Activated CD4-positive, alpha-beta T cell treated with anti-CD3 and anti-CD28 coated beads, Interleukin-2, amount 50 U/mL, for 1 hour (primary cell): ENCODE measurements at regions not wholly inside any gene's neighbourhood (a gene's known extent, or its start where the extent isn't known, plus 50 kb on each side); places are given as distances from the start of the nearest gene placed in this dataset.

Source experiments
- DNase-seq: peaks from one replicate; pipeline ENCODE4 v3.0.0-alpha.2; 2020

GRCh38 chr21:41086569-41086968, 81.4 kb upstream of the BACE2 start:
- no peak for DNase-seq

GRCh38 chr21:41090981-41091380, 77.0 kb upstream of the BACE2 start:
- DNase-seq: no peak

- no peak for DNase-seq
Observed at GRCh38 chr21:41091616-41092015, 76.3 kb upstream of the BACE2 start.

DNA sequence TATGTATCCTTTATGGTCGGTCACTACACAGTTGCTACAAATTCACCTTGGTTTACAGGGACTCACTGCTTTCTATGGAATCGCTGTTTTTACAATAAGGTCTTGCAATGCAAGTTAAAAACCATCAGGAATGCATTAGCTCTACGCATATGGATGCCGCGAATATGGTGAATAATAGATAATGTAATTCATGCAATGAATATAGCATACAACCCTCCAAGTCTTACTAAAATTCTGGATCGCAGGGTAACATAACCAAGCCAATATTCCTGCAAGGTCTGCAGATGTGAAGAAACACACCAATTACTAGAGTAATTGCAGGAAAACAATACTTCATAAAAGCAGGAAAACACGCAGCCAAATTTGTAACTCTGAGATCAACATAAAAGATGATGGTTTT, 75.6 kb upstream of the BACE2 start:
- DNase-seq: no peak

DNA sequence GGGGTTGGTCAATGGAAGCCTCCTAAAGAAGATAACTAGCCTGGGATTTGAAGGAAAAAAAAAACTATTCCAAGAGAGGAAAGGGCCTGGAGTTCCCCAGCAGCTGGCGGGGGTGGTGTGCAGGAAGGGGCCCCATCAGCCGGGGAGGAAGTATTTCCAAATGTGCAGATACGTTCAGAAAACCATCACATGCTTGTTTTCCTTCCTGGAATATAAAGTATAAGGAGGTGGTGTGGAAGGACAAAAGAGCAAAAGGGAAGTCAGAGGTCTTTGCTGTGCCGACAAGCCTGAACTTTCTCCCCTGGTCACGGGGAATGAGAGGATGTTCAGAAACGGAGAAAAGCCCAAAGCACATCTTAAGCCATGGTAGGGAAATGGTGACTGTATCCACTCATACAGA, 72.0 kb upstream of the BACE2 start:
- DNase-seq: no peak

GRCh38 chr21:41098076-41098475, 69.9 kb upstream of the BACE2 start:
- DNase-seq: no peak

GRCh38 chr21:41098481-41099042, 69.4 kb upstream of the BACE2 start:
- no peak for DNase-seq

DNA sequence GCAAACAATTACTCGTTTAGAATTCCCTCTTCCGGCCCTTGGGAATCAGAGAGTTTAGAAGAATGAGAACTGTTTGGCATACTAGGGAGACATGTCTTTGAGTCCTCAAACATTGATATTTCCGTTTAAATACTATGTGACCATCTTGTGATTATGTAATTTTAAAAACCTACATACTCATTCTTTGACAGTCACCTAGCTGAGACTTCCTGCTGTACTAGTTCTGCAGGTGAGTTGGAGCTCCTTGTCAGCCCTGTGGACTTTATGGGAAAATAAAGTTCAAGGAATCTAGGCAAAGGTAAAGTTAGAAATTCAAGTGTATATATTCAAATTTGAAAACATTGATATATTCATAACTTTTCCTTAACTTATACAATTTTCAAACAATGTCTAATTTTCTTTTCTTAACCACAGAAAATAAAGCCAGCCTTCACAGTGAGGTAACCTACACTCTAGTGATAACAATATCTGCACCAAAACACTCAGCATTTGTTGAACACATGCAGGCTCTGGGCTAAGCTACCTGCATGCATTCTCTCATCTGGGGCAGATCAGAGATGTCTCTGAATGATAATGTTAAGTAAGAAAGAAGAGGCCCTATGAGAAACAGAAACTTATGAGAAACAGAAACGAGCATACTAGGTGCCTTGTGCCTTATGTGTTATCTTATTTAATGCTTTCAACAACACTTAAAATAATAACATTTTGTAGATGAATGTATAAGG, 67.0 kb upstream of the BACE2 start:
- DNase-seq: no peak

DNA sequence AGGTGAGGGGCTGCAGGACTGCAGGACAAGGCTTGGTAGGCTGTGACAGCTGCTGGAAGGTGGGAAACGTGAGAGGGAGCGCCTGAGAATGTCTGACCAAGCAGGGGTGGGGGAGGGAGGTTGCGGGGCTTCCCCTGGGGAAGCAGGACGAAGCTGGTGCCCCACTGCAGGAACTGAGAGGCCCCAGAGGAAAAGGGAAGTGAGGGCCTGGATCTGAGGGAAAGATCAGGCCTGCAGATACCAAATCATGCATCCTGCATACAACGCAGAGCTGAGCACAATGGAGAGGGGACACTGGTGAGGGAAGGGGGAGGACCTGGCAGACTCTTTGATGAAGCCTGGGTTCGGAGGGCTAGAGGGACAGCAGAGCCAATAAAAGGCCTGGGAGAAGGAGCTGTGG, 65.7 kb upstream of the BACE2 start:
- no peak for DNase-seq

GRCh38 chr21:41107602-41108001, 60.4 kb upstream of the BACE2 start:
- DNase-seq: no peak

- no peak for DNase-seq
Observed at GRCh38 chr21:41108668-41109585, 59.0 kb upstream of the BACE2 start.

DNA sequence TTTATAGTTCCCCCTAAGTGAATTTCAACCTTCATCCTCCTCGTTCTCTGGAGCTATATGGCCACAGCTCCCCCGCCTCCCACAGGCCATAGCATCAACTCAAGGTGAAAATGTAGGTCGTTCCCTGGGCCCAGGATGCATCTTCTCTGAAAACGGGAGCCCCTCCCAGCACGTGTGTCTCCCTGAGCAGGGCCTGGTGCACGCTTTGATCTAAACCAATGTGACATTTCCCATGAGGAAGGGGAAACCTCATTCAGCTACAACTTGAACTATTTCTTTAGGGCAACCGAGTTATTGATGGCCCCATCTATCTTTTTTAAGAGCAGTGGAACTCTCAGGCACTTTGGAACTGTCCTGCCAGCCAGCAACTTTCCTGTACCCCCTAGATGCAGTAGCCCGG, 57.8 kb upstream of the BACE2 start:
- no peak for DNase-seq

DNA sequence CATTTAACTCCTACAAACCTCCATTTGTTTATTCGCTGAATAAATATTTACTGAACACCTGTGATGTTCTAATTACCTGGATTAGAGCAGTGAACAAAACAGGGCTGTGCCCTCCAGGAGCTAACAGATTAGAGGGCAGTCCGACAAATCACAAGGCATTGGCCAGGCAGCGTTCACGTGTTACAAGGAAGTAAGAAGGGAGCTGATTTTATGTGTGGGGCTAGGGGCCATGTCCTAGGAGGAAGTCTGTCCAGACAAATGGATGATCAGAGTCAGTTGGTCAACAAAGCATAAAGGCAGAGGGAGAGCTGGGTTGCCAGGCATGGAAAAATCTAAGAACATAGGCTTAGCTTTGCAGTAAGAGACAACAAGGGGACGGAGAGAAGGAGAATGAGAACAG, 57.3 kb upstream of the BACE2 start:
- DNase-seq: no peak

GRCh38 chr21:41111681-41112080, 56.3 kb upstream of the BACE2 start:
- no peak for DNase-seq

DNA sequence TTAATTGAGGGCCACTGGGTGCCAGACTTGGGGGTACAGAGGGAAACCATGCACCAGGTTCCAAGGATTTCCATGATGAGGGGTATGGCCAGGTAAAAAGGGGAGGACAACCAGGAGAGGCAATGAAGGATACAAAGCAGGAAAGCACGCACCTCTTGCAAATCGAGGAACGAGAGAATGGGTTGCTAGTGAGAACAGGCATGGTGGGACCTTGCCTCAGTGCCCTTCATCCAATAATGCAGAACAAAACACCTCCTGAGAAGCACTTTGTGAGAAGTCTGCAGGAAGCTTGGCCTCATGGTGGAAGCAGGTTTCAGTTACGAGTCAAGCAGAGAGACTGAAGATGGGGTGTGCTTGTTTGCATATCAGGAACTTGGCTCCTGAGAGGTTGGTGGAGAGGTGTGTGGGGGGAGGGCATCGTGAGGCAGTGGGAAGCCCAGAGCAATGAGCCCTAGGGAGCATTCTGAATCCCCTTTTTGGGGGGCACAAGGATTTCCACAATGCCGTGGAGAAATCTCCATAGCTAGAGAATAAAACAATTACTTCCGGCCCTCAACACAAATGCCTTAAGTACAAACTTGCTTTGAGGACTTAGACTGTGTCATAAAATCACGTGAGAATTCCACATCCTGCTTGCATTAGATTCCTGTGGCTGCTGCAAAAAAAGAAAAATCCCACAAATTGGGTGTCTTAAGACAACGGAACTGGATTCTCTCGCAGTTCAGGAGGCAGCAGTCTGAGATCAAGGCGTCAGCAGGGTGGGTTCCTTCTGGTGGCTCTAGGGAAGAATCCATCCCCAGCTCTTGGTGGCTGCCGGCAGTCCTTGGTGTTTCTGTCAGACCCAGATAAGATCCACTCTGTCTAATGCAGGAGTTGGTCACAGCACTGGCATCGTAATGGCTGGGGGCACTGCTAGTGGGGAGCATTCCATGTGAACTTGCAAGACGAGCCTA, 54.9 kb upstream of the BACE2 start:
- no peak for DNase-seq

DNA sequence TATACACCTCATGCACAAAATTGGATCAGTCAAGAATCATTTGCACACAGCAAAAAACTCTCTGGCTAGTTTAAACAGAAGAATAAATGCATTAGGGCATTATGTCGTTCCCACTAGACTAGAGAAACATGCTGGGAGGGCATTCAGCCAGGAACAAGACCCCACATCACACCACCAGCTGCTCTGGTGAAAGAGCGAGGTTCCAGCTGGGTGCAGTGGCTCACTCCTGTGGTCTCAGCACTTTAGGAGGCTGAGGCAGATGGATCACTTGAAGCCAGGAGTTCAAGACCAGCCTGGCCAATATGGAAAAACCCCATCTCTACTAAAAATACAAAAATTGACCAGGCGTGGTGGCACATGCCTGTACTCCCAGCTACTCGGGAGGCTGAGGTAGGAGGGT, 52.1 kb upstream of the BACE2 start:
- DNase-seq: no peak
